D721Med (cell line): ENCODE measurements at regions not wholly inside any gene's neighbourhood (a gene's known extent, or its start where the extent isn't known, plus 50 kb on each side); places are given as distances from the start of the nearest gene placed in this dataset.

ENCODE experiments used
- DNase-seq: peaks from one replicate; pipeline ENCODE4 v3.0.0; 2011; ENCODE audit warnings: low spot score; ENCODE audit not compliant: insufficient read length
- FAIRE-seq: peaks from 2 replicates; lab custom pipeline; 2011; peaks lifted over from hg19 to GRCh38; lab: Jason Lieb, UNC
- CTCF ChIP-seq: IDR thresholded peaks from 2 replicates; pipeline ENCODE4 v1.5.1; 2012; ENCODE audit warnings: mild to moderate bottlenecking, control low read depth; ENCODE audit not compliant: insufficient read depth; ENCODE audit errors: missing control alignments

GRCh38 chr13:31460061-31460460 lies 260.3 kb downstream of the B3GLCT start:
- DNase-seq (no peak), FAIRE-seq (no peak)
- TF ChIP-seq CTCF: no peak

GRCh38 chr13:31461923-31462322 lies 262.1 kb downstream of the B3GLCT start:
- no peak for TF ChIP-seq CTCF
- DNase-seq (no peak), FAIRE-seq (no peak)

- no peak for TF ChIP-seq CTCF
- DNase-seq (no peak), FAIRE-seq (no peak)
Measured at GRCh38 chr13:31462766-31463165, 263.0 kb downstream of the B3GLCT start.

DNA sequence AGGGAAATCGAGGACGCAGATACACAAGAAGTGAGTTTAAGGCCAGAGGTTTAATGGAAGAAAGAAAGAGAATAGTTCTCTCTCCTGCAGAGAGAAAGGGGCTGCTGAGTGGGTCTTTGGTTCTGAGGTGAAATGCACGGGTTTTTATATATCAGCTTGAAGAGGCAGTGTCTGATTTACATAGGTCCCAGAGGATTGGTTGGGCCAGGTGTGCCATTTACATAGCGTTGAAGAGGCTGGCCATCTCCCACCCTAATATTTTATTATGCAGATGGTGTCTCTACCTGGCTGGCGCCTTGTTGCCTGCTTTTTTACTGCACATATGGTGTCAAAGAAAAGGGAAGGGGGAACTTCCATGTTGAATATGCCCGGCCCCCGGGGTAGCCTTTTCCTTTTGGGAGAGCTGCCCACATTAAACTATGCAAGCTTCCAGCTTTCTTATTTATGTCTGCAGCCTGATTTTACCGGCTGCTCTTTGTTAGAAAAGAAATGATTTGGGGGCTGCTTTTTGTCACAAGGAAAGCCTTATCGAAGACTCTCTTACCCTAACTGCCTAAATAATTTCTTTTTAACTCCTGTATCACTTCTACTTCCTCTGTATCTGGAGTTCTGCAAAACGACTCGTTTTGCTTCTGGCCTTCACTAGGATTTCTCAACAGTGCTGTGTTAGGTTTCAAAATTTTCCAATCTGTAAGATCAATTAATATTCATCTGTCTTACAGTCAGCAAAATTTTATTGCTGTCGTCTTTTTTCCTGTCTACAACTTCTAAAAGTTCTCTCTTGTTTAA lies 268.5 kb downstream of the B3GLCT start:
- TF ChIP-seq CTCF: no peak
- DNase-seq (no peak), FAIRE-seq (no peak)

- DNase-seq: no peak
- no peak for FAIRE-seq
- no peak for TF ChIP-seq CTCF
Measured at GRCh38 chr13:31469377-31469776, 269.6 kb downstream of the B3GLCT start.

- FAIRE-seq (no peak), DNase-seq (no peak)
- no peak for TF ChIP-seq CTCF
Measured at GRCh38 chr13:31476266-31476665, 263.1 kb upstream of the RXFP2 start.

DNA sequence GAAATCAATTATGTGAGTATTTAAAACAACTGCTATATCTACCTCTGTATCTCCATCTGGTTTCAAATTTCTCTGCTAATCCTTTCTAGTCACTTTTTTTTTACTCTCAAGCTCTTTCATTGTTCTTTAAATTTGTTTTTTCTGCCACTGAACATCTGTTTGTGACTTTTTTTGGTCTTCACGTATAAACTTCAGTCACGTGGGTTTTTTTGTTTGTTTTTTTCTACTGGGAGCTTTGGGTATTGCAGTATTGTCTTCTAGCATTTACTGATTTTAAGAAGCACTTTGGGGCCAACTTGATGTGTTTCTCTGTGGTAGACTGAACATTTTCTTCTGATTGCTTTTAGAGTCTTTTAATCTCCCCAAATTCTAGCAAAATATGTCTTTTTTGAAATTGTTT lies 262.6 kb upstream of the RXFP2 start:
- DNase-seq: no peak
- no peak for FAIRE-seq
- no peak for TF ChIP-seq CTCF
